Esophagus muscularis mucosa (tissue), 4 donors: ENCODE measurements at regions not wholly inside any gene's neighbourhood (a gene's known extent, or its start where the extent isn't known, plus 50 kb on each side); places are given as distances from the start of the nearest gene placed in this dataset.

Source experiments
- DNase-seq: peaks from one replicate; pipeline ENCODE4 v3.0.0-alpha.2; 2017; ENCODE audit errors: extremely low spot score
- H3K27ac ChIP-seq, 4 donors: fragments of 200-600 bp; sonication (generic); replicated peaks in 1 of 4; 1 replicate in 3 of 4; 2 replicates in 1 of 4; pipeline ENCODE4 v1.5.1; 2016 to 2019; ENCODE audit warnings: mild to moderate bottlenecking in 1 of 4
- H3K27me3 ChIP-seq, 4 donors: fragments of 200-600 bp; sonication (generic); one replicate each; pipeline versions ENCODE4 v1.5.1 to v1.6.0; 2016 to 2019
- H3K36me3 ChIP-seq, 4 donors: fragments of 200-600 bp; sonication (generic); one replicate each; pipeline ENCODE4 v1.5.1; 2016 to 2019
- H3K4me1 ChIP-seq, 4 donors: fragments of 200-600 bp; sonication (generic); one replicate each; pipeline ENCODE4 v1.5.1; 2016 to 2019
- H3K4me3 ChIP-seq, 4 donors: fragments of 200-600 bp; sonication (generic); 1 replicate in 2 of 4; 2 replicates in 2 of 4; pipeline ENCODE4 v1.5.1; 2016 to 2019; ENCODE audit warnings: mild to moderate bottlenecking in 4 of 4, moderate library complexity in 1 of 4
- H3K9me3 ChIP-seq, 4 donors: fragments of 200-600 bp; sonication (generic); 1 replicate in 3 of 4; 2 replicates in 1 of 4; pipeline ENCODE4 v1.5.1; 2016 to 2019
- CTCF ChIP-seq, 3 experiments: fragments of 200-600 bp in 2 of 3; fragments of 450-650 bp in 1 of 3; sonication (generic) in 2 of 3; IDR thresholded peaks; one replicate each; pipeline ENCODE4 v1.5.1; 2017 to 2019; ENCODE audit warnings: antibody characterized with exemption in 3 of 3, mild to moderate bottlenecking in 2 of 3, moderate library complexity in 1 of 3
- EP300 ChIP-seq: sonication (generic); formaldehyde crosslinking; IDR thresholded peaks from one replicate; pipeline ENCODE4 v1.6.1; 2017; ENCODE audit warnings: antibody characterized with exemption
- POLR2A ChIP-seq: fragments of 450-650 bp; IDR thresholded peaks from one replicate; pipeline ENCODE4 v1.6.1; 2017; ENCODE audit warnings: antibody characterized with exemption, moderate library complexity, mild to moderate bottlenecking, low read depth
- POLR2AphosphoS5 ChIP-seq, 2 donors: sonication (generic); formaldehyde crosslinking; IDR thresholded peaks; one replicate each; pipeline ENCODE4 v1.6.1; 2017; ENCODE audit warnings: antibody characterized with exemption in 2 of 2
- whole genome bisulfite sequencing: methylation state at CpG from one replicate; pipeline ENCODE4 v1.1.5; 2018; 5-methylcytosine and 5-hydroxymethylcytosine counted together
- intact Hi-C: fragments of 100-400 bp; cut with DNase I; formaldehyde crosslinking; loops from one replicate; pipeline ENCODE4 v1.15.1; 2023

GRCh38 chr1:219527994-219528393 lies 84.9 kb downstream of the ZC3H11B start:
- Histone ChIP-seq H3K27me3 (no peaks in the 10 kb centered on the region), H3K4me3 (no peak overlapping the region), H3K36me3 (no peaks in the 10 kb centered on the region), H3K4me1 (no peaks in the 10 kb centered on the region), H3K9me3 (no peaks in the 10 kb centered on the region), H3K27ac (no peak overlapping the region)
- no peak for DNase-seq
- intact Hi-C loops, result no loop called here
- 93% methylated on average over 3 of the region's 3 CpGs for WGBS
- no peak for TF ChIP-seq POLR2A

GRCh38 chr1:219526074-219526473 lies 86.8 kb downstream of the ZC3H11B start:
- DNase-seq, result no peak
- Histone ChIP-seq H3K27me3 (no peaks in the 10 kb centered on the region), H3K4me3 (no peak overlapping the region), H3K4me1 (no peaks in the 10 kb centered on the region), H3K36me3 (no peaks in the 10 kb centered on the region), H3K27ac (no peak overlapping the region), H3K9me3 (no peaks in the 10 kb centered on the region)
- WGBS, result 94% methylated on average over 2 of the region's 2 CpGs
- intact Hi-C loops, result no loop called here
- TF ChIP-seq POLR2AphosphoS5 (IDR thresholded peaks at IDR 0.05) (no peak), POLR2A (no peak), EP300 (no peak), CTCF (IDR thresholded peaks at IDR 0.05) (no peak)

GRCh38 chr1:219523411-219523810 lies 89.5 kb downstream of the ZC3H11B start:
- Histone ChIP-seq H3K4me3 (no peak overlapping the region), H3K36me3 (no peaks in the 10 kb centered on the region), H3K27ac (no peak overlapping the region), H3K9me3 (no peaks in the 10 kb centered on the region), H3K27me3 (no peaks in the 10 kb centered on the region), H3K4me1 (peaks cover 0 to 6% (median 3%) of the 10 kb centered on the region in 4 donors)
- no peak for DNase-seq
- intact Hi-C loops, result no loop called here
- 89% methylated on average over 2 of the region's 2 CpGs for WGBS
- no peak for TF ChIP-seq CTCF (IDR thresholded peaks at IDR 0.05)
- no peak for TF ChIP-seq POLR2AphosphoS5 (IDR thresholded peaks at IDR 0.05)
- no peak for TF ChIP-seq POLR2A
- TF ChIP-seq EP300, result no peak

GRCh38 chr1:219521325-219521724 lies 91.6 kb downstream of the ZC3H11B start:
- Histone ChIP-seq H3K4me3 (no peak overlapping the region), H3K27me3 (no peaks in the 10 kb centered on the region)
- TF ChIP-seq POLR2A, result no peak
- no peak for TF ChIP-seq CTCF (IDR thresholded peaks at IDR 0.05)
- TF ChIP-seq POLR2AphosphoS5 (IDR thresholded peaks at IDR 0.05), result no peak
- no peak for TF ChIP-seq EP300

GRCh38 chr1:219520241-219520640 lies 92.7 kb downstream of the ZC3H11B start:
- H3K4me1 ChIP-seq, result peaks cover 0 to 6% (median 3%) of the 10 kb centered on the region in 4 donors
- intact Hi-C loops, result no loop called here
- H3K36me3 ChIP-seq, result no peaks in the 10 kb centered on the region
- DNase-seq, result no peak
- TF ChIP-seq EP300 (no peak), CTCF (IDR thresholded peaks at IDR 0.05) (no peak), POLR2AphosphoS5 (IDR thresholded peaks at IDR 0.05) (no peak), POLR2A (no peak)
- WGBS, result 85% methylated on average over 3 of the region's 3 CpGs
- H3K27ac ChIP-seq, result no peak overlapping the region
- no peak overlapping the region for H3K4me3 ChIP-seq
- H3K9me3 ChIP-seq, result no peaks in the 10 kb centered on the region
- H3K27me3 ChIP-seq, result no peaks in the 10 kb centered on the region

More at GRCh38 chr1:219521325-219521724, 91.6 kb downstream of the ZC3H11B start:
- Histone ChIP-seq H3K36me3 (no peaks in the 10 kb centered on the region), H3K27ac (no peak overlapping the region), H3K4me1 (peaks cover 0 to 6% (median 3%) of the 10 kb centered on the region in 4 donors), H3K9me3 (no peaks in the 10 kb centered on the region)
- 86% methylated on average over 1 of the region's 1 CpG for WGBS
- DNase-seq, result no peak
- intact Hi-C loops, result no loop called here
